ENCODE measurements at regions not wholly inside any gene's neighbourhood (a gene's known extent, or its start where the extent isn't known, plus 50 kb on each side); places are given as distances from the start of the nearest gene placed in this dataset.

GRCh38 chr12:20210621-20211215 lies 157.6 kb upstream of the PDE3A start:
- 57 to 85% methylated on average over 2 of the region's 2 CpGs for WGBS, 2 donors
- no peak for TF ChIP-seq POLR2AphosphoS5 (IDR thresholded peaks at IDR 0.05)
- TF ChIP-seq EP300 (IDR thresholded peaks at IDR 0.05), result no peak
- TF ChIP-seq POLR2A (IDR thresholded peaks at IDR 0.05), result no peak
- no peak for TF ChIP-seq CTCF (IDR thresholded peaks at IDR 0.05)
- no peaks in the 10 kb centered on the region for H3K9me3 ChIP-seq
- H3K27me3 ChIP-seq, result no peaks in the 10 kb centered on the region
- H3K36me3 ChIP-seq, result no peaks in the 10 kb centered on the region
- no peak overlapping the region for H3K4me3 ChIP-seq
- peak overlapping the region in 3 of 4 donors; percentile 74 to 88 (median 75) for H3K27ac ChIP-seq
- H3K4me1 ChIP-seq, result peaks cover 0 to 47% (median 36%) of the 10 kb centered on the region in 4 donors
- intact Hi-C loops (cut with DNase I), result loop anchor here (5.0 kb wide), 5 partner anchors 62 to 453 kb away; partner anchors contain the start of gene PDE3A
- DNase-seq, result no peak

- 2 to 19% methylated on average over 3 of the region's 3 CpGs for whole genome bisulfite sequencing, 2 donors
- H3K9me3 ChIP-seq, result no peaks in the 10 kb centered on the region
- H3K27me3 ChIP-seq, result no peaks in the 10 kb centered on the region
- peaks cover 0 to 39% (median 32%) of the 10 kb centered on the region in 4 donors for H3K4me1 ChIP-seq
- TF ChIP-seq CTCF (IDR thresholded peaks at IDR 0.05), result no peak
- no peak for DNase-seq
- no peaks in the 10 kb centered on the region for H3K36me3 ChIP-seq
- no peak overlapping the region for H3K4me3 ChIP-seq
- peak overlapping the region; percentile 74 to 88 (median 78) for H3K27ac ChIP-seq
- intact Hi-C loops (cut with DNase I), result loop anchor here (5.0 kb wide), 5 partner anchors 61 to 454 kb away; partner anchors contain the start of gene PDE3A
These were observed 156.8 kb upstream of the PDE3A start for GRCh38 chr12:20211541-20211940.

- H3K36me3 ChIP-seq, result no peaks in the 10 kb centered on the region
- H3K27ac ChIP-seq, result peak overlapping the region; percentile 74 to 88 (median 78)
- DNase-seq, result no peak
- 20 to 38% methylated on average over 2 of the region's 2 CpGs for WGBS, 2 donors
- H3K9me3 ChIP-seq, result no peaks in the 10 kb centered on the region
- H3K27me3 ChIP-seq, result no peaks in the 10 kb centered on the region
- peaks cover 0 to 38% (median 32%) of the 10 kb centered on the region in 4 donors for H3K4me1 ChIP-seq
- H3K4me3 ChIP-seq, result peak overlapping the region in 1 of 4 donors; percentile 21
- intact Hi-C loops (cut with DNase I), result loop anchor here (5.0 kb wide), 5 partner anchors 60 to 455 kb away; partner anchors contain the start of gene PDE3A
- peak in 3 of 4 donors; percentile 17 to 69 (median 53) for TF ChIP-seq POLR2AphosphoS5 (IDR thresholded peaks at IDR 0.05)
- peak in 1 of 4 donors; percentile 58 for TF ChIP-seq EP300 (IDR thresholded peaks at IDR 0.05)
- TF ChIP-seq POLR2A (IDR thresholded peaks at IDR 0.05), result no peak
- TF ChIP-seq CTCF (IDR thresholded peaks at IDR 0.05), result no peak
These were observed 156.3 kb upstream of the PDE3A start for GRCh38 chr12:20211981-20212421.

- TF ChIP-seq POLR2AphosphoS5 (IDR thresholded peaks at IDR 0.05), result peak; percentile 68 to 87 (median 76)
- peak in 1 of 4 donors; percentile 71 for TF ChIP-seq EP300 (IDR thresholded peaks at IDR 0.05)
- no peak for TF ChIP-seq POLR2A (IDR thresholded peaks at IDR 0.05)
- TF ChIP-seq CTCF (IDR thresholded peaks at IDR 0.05), result no peak
- Histone ChIP-seq H3K36me3 (no peaks in the 10 kb centered on the region), H3K4me1 (peaks cover 0 to 38% (median 32%) of the 10 kb centered on the region in 4 donors), H3K27ac (peak overlapping the region; percentile 74 to 88 (median 78)), H3K27me3 (no peaks in the 10 kb centered on the region), H3K9me3 (no peaks in the 10 kb centered on the region), H3K4me3 (peak overlapping the region in 2 of 4 donors; percentile 15 to 21)
- peak; percentile 95 for DNase-seq
- WGBS, 2 donors, result 37 to 58% methylated on average over 9 of the region's 9 CpGs
- intact Hi-C loops (cut with DNase I), result loop anchor here (5.0 kb wide), 5 partner anchors 59 to 456 kb away; partner anchors contain the start of gene PDE3A
These were observed 155.4 kb upstream of the PDE3A start for GRCh38 chr12:20212658-20213555.

All from sigmoid colon (tissue), 6 donors.